ENCODE measurements at regions not wholly inside any gene's neighbourhood (a gene's known extent, or its start where the extent isn't known, plus 50 kb on each side); places are given as distances from the start of the nearest gene placed in this dataset.

GRCh38 chr11:107217444-107217843 lies 199.2 kb upstream of the GUCY1A2 start:
- TF ChIP-seq CTCF (conservative IDR thresholded peaks at IDR 0.05; ENCODE audit: low read length) (no peak), EZH2phosphoT487 (IDR thresholded peaks at IDR 0.05; ENCODE audit: borderline replicate concordance, low read depth, low read length) (no peak)
